Activated CD4-positive, alpha-beta T cell treated with anti-CD3 and anti-CD28 coated beads, Interleukin-2, Interleukin-4, amounts not matched to agents 100 ng/mL and 50 ng/mL, durations not matched to agents 16 hours and 8 hours (primary cell): ENCODE measurements at regions not wholly inside any gene's neighbourhood (a gene's known extent, or its start where the extent isn't known, plus 50 kb on each side); places are given as distances from the start of the nearest gene placed in this dataset.

Experiments
- DNase-seq: peaks from one replicate; pipeline ENCODE4 v3.0.0-alpha.2; 2020; ENCODE audit warnings: low spot score

DNA sequence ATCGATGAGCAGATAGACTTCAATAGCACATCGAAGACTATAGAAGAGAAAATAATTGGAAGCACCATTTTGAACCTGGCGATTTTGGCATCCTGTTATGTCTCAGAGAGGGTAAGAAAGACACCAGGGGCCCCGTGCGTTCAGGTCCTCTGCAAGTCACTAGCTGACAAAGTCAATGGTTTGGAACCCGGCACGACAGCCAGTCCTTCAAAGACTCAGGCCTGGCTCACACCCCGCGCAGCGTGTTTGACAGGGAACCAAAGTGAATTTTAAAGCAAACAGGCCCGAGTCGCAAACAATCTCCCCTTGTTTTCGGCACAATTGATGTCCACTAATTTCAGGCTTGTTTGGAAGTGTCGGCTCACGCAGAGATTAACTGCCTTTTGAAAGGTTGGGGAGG lies 716.6 kb downstream of the BRD1 start:
- no peak for DNase-seq

DNA sequence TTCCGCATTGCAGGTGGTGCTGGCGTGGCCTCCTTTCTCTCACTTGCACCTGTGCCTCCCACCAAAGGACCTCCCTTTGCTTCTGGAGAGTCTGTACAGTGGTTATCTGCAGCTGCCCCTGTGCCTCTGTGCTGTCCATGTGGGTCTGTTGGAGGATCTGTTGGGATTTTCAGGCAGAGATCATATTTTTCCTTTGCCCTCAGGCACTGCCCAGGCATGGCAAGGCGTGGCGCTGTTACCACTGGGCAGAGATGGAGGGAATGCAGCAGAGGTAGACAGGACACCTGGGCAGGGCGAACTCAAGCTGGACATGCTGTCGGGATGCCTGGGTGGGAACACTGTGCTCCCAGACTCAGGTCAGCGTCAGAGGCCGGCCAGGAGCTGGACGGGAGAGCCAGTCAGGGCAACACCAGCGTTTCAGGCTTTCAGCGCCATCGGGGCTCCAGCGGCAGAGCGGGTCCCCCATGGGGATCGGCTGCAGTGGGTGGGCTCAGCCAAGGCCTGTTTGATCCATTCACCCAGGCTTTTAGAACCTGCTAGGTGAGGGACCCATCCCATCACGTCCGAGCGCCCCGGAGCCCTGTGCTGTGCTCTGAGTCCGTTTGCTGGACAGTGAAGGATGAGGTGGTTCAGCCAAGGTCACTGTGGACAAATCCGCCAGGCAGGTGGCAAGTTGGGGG lies 718.9 kb downstream of the BRD1 start:
- no peak for DNase-seq

DNA sequence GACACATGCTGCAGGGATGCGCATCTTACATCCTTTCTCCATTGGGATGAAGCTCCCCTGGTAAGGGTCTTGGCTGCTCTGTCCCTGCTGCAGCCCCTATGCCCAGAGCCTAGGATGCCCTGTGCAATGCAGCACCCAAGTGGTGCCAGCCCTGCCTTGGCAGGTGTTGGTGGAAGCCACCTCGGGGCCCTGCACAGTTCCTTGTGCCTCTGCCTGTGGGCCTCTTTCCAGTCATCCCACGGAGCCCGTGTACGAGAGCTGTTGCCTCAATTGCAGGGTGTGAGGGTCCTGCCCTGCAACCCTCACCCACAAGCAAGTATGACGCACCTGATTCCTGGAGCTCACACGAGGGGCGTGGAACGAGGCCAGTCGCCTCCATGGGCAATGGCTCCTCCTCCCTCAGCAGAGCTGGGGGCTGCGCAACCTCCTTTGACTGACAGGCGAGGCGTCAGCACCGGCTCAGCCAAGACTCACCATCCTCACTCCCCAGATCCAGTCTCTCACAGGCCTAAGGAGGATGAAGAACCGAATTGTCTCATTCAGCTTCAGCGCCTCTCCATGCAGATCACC lies 719.6 kb downstream of the BRD1 start:
- no peak for DNase-seq

DNA sequence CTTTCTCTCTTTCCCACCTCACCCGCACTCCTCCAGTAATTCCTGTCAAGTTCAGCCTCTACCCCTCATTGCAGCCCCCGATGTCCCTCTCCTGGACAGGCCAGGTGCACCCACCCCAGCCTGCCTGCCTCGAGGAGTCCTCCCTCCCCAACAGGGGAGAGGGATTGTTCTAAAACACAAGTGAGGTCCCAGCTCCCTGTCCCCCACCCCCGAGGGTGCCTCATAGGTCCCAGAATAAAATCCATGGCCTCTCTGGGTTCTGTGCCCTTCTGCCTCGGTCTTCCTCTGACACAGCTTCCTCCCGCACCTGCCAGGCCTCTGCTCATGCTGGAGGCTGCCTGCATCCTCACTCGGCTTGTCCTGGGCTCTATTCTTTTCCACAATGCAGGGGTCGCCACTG lies 720.1 kb downstream of the BRD1 start:
- no peak for DNase-seq

DNA sequence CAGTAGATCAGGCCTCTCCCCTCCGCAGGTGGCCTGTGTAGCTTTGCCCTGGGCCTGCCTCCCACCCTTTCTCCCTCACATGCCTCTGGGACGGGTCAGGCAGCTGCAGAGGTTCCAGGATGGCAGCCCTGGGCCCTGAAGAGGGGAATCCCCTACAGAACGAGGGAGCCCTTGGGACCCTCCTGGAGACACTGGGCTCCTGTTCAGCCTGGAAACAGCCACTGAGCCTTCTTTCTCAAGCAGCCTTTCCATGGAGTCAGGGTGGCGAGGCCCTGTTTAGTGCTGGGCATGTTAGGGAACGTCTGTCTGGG lies 720.9 kb downstream of the BRD1 start:
- DNase-seq = no peak

DNA sequence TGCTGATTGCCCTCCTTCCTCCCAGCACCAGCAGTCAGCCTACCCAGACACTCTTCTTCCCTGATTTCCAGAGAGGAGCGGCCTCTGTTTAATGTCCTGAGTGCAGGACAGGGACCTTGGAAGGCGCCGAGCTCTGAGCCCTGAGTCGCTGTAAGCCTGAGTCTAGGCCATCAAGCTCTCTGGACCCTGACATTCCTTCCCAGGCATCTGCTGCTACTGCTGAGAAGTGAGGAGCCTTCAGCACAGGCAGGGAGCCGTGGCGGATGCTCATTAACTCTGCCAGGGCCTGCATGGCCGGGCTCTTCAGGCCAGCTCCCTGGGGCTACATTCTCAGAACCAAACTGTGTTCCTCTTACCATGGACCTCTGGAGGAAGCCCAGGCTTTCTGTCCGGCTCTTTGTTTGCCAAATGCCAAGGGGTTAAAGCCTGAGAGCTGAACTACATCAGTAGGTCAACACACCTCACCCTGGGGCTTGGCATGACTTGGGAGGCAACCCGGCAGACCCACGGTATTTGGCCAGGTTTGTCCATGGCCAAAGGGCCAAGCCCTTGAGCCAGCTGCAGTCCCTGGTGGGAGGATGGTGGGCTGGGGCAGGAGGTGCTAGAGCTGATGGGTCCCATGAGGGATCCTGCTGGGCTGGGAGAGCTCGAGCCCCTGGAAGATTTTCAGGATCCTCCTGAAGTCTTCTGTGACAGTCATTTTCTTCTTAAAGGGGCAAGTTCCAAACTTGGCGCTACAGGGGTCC lies 721.4 kb downstream of the BRD1 start:
- DNase-seq = no peak

DNA sequence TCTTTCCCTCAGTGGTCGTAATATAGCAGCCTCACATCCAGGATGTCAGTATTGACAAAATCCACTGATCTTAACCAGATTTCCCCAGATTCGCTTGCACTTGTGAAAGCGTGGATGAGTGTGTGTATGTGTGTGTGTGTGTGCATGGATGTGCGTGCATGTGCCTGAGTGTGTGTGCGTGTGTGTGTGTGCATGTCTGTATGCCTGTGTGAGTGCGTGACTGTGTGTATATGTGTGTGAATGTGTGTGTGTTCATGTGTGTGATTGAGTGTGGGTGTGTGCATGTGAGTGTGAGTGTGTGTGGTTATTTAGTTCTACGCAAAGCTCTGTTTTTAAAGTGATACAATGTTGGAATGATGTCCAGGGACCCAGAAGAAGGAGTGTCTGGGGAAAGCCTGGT lies 723.2 kb downstream of the BRD1 start:
- no peak for DNase-seq

DNA sequence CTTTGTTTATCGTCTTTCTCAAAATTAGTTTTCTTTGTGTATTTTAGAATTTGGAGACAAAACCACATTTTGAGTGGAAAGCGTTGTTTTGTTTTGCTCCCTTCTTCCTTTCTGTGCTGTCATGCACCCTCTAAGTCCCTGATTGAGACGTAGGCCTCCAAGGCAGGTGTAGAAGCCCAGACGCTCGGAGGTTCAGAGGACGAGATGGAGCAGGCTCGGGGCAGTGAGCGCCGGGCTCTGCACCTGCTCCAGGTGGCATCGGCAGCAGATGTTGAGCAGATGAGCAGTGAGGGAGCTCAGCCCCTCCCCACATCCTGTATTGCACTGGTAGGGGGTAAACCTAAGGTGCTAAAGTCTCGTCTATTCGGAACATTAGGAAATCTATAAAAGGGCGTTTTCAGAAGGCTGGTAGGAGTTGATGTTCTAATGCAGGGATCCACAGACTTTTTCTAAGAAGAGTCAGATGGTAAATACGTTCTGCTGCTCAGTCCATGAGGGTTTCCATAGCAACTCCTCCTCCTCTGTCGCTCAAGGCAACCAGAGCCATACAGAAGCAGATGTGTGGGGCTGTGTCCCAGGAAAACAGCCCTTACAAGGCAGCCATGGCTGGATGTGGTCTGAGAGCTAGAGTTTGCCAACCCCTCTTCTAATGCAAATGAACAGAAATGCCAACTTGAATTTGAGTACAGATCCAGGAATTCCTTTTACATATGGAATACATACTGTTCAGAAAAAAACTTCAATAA lies 724.2 kb downstream of the BRD1 start:
- no peak for DNase-seq

DNA sequence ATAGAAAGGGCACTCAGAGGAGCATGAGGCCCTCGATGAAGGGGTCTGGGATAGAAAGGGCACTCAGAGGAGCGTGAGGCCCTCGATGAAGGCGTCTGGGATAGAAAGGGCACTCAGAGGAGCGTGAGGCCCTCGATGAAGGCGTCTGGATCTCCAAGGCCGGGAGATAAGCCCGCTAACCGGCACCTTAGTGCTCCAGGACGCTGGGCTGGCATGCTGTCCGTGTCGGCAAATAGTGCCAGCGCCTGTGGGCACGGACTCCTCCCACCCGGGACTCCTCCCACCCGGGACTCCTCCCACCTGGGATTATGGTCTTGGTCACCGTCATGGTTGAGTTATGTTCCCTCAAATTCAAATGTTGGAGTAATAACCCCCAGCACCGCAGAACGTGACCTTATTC lies 725.3 kb downstream of the BRD1 start:
- DNase-seq = no peak

DNA sequence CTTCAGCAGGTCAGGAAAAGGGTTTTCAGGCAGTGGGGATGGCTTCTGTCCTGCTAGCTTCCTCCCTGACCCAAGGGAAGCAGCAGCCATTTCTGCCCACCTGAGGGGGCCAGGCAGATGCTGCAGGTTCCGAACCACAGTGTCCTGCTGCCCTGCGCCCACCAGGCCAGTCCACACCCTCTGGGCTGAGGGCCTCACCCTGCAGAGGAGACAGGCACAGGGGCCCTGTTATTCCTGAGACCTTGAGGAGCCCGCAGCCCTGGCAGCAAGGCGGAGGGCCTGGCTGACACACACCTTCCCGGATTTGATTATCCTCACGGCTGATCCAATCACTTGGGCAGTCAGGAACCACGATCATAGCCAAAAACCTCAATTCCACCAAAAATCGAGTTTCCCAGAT lies 725.8 kb downstream of the BRD1 start:
- no peak for DNase-seq

DNA sequence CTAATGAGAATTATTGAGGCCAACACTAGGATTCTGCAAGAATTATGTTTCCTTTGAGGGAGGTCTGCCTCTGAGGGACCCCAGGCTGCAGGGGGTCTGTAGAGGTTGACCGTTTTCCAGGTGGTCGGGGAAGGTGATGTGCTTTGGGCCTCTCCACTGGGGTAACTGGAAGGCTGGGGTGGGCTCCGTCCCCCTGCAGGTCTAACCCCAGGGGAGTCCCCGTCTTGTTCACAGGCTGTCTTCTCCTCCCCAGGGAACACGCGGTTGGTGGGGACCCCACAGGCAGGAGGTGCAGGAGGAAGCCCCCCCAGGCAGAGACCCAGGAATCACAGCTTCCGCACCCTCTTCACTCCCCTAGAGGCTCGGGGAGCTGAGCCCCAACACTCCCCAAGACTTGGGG lies 726.4 kb downstream of the BRD1 start:
- DNase-seq = no peak

DNA sequence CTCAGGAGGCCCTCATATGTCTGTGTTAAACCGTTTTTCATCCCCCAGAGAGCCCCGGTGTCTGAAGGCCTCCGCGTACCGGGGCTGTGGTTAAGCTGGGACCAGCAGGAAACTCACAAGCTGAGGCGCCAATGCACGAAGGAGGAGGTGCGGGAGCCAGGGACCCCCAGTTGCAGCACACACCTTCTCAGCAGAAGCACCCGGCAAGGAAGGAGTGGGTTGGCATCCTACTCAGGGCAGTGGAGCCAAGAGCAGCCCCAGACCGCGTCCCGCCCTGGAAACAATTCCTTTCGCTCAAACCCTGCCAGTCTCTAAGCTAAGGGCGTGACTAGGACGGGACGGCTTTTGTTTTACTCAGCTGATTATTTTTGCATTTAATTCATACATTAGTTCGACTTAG lies 726.9 kb downstream of the BRD1 start:
- no peak for DNase-seq

DNA sequence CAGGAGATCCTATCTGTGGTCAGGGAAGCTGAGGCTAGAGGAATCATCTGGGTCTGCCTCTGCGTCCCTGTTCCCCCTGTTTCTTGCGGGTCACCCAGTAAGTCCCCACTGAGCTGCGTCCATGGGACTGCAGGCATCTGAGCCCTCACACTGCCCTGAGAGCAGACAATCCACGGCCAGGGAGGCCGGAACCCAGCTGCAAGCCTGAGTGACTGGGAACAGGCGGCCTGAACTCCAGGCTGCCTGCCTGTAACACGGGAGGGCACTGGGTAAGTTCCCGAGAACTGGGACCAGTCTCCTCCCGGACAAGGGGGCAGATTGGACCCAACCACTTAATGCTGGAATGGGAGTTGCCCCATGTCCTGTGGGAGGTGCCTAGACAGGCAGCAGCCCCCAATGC lies 727.4 kb downstream of the BRD1 start:
- no peak for DNase-seq

DNA sequence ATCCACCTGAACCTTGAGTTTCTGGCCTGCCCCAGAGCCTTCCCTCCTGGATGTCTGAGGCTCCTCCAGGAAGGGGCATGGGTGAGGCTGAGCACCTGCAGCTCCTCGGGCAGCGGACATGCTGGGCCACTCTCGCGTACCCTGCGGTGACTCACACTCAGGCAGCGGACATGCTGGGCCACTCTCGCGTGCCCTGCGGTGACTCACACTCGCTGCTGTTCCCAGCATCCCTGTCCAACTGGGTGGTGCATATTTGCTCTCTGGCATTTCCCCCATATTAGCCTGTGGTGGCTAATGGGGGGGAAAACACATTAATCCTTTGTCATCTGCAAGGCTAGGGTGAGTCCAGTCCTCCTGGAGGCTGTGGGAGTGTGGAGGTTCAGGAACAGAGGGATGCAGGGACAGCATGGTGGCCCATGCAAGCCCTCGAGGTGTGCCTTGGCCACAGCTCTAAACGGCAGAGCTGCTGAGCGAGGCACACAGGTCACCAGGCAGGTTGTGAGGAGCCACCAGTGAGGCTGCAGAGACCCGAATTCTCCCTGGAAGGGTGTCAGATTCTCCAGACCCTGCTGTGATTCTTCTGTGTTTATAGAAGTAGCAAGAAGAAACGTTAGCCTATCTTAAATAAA lies 728.1 kb downstream of the BRD1 start:
- no peak for DNase-seq

DNA sequence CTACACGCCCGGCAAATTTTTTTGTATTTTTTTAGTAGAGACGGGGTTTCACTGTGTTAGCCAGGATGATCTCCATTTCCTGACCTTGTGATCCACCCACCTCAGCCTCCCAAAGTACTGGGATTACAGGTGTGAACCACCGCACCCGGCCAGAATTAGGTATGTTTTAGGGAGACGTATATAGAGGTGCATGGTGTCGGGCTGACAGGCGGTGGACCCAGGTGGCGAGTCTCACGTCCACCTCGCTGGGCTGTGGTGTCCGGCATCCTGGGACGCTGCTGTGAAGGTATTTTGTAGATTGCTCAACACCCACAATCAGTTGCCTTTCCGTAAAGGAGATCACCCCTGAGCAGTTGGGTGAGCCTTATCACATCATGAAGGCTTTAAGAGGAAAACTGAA lies 728.6 kb downstream of the BRD1 start:
- DNase-seq = no peak

DNA sequence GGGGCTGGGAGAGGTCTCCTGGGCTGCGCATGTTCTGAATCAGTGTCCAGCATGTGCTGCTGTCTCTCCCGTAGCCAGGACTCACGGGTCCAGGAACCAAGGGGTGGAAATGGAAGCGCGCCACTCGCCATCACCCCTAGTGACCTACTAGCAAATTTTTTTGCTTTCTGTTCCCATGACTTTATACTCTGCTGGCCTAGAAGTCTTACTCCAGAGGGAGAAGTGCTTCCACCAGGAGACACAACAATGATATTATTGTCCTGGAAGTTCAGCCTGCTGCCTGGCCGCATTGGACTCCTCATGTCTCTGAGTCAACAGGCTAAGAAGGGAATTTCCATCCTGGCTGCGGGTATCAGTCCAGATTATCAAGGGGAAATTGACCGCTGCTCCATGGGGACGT lies 729.7 kb downstream of the BRD1 start:
- no peak for DNase-seq

DNA sequence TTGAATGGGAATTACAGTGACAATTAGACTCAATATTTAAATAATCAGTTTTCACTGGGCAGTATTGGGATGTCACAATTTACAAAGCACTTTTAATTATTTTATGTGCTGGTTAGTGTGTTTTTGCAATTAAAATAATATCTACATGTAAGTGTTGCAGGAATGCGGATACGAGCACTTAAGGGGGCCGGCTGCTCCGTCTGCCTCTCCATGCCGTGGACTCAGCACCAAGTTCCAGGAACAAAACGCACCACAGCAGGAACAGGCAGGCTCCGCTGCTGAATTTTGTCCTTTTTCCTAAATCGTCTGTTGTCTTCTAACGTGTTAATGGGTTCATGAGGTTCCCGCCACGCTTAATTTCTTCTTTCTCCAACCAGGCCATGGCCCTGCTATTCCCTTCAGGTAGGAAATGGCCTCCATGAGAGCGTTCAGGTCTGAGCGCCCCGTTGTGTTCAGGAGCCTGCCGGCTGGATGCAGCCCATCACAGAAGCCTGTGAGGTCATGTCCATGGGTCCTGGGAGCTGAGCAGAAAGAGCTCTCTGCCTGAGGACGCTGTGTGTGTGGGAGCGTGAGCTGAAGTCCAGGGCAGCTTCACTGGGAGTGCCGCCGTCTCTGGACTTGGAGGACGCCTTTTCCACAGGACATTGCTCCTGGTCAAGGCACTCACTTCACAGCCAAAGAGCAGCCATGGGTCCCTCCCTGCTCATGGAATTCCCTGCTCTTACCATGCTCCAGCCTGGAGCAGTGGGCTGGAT lies 730.3 kb downstream of the BRD1 start:
- DNase-seq = no peak

DNA sequence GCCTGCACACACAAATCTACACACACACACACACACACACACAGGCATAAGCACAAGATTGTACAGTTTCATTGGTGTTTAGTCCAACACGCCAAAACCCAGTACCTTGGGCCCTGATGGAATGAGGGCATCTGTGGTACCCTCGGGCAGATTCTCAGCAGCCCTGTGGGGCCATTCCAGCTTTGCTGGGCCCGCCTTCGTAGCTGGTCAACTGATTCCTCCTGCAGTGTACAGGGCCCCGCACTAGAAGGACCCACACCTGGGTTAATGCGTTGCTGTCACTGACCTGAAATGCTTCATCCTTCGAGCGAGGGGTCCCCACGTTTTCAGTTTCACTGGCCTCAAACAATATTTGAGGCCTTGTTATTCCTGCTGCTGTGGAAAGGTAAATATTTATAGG lies 731.2 kb downstream of the BRD1 start:
- DNase-seq = no peak

DNA sequence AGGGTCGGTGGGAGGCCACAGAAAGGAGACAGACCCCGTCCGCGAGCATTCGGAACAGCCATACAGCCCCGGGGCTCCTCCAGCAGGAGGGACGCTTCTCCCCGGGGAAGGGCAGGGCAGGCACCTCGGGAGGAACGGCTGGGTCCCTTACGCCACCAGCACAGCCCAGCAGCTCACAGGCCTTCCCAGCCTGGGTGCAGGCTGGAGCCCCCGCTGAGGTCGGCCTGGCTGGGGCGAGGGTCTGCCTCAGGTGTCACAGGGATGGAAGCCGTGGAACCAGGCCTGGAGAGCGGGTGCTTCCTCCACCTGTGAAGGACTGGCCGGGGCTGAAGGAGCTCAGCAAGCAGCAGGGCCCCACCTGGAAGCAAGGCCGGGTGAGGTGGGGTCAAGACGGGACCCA lies 732.3 kb downstream of the BRD1 start:
- DNase-seq = no peak

DNA sequence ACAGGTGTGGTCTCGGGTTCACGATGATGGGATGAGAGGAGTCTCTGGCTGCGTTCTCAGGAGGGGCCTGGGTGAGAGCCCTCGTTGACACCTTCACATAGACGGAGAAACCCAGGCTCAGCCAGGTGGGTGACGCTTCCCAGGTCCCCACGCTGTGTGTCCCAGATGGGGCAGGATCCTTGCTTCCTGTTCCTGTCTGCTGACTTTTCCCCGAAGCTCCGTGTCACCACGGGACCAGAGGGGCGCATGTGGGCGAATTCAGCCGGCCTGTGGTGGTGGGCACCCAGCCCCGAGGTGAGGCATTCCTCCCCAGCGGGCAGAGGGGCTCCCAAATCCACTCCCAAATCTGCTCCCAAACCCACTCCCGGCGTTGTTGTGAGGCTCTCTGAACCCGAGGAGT lies 732.8 kb downstream of the BRD1 start:
- DNase-seq = no peak

DNA sequence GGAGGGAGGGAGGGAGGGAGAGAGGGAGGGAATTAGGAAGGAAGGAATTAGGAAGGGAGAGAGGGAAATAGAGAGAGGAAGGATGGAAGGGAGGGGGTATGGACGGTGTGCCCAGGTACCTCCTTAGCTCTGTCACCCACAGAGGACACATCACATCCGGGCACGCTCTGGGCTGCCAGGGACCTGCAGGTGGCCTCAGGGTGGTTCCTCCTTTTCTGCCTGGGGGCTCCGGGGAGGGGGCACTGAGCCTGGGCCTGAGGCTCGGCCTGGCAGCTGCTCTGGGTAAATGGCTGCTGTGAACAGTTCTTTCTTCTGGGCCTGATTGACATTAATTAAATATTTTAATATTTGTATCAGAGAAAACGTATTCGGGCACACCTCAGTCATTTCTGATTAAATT lies 733.5 kb downstream of the BRD1 start:
- no peak for DNase-seq
